ENCODE measurements at regions not wholly inside any gene's neighbourhood (a gene's known extent, or its start where the extent isn't known, plus 50 kb on each side); places are given as distances from the start of the nearest gene placed in this dataset.
"Not testable (repeated sequence)": the region's sequence is repeated elsewhere in the genome, so short reads cannot be mapped to it uniquely, and the experiment has no call there.

DNA sequence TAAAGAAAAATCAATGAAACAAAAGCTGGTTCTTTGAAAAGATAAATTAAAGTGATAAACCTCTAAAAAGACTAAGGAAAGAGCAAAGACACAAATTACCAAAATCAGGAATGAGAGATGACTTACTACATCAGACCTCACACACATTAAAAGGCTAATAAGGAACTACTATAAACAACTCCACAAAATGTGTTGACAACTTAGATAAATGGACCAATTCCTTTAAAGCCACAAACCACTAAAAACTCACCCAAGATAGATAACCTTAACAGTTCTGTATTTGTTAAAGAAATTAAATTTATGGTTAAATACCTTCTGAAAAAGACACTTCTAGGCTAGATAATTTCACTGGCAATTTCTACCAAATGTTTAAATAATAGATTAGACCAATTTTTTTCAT lies 170.4 kb downstream of the SMAD6 start:
- TF ChIP-seq, protein P1, sequence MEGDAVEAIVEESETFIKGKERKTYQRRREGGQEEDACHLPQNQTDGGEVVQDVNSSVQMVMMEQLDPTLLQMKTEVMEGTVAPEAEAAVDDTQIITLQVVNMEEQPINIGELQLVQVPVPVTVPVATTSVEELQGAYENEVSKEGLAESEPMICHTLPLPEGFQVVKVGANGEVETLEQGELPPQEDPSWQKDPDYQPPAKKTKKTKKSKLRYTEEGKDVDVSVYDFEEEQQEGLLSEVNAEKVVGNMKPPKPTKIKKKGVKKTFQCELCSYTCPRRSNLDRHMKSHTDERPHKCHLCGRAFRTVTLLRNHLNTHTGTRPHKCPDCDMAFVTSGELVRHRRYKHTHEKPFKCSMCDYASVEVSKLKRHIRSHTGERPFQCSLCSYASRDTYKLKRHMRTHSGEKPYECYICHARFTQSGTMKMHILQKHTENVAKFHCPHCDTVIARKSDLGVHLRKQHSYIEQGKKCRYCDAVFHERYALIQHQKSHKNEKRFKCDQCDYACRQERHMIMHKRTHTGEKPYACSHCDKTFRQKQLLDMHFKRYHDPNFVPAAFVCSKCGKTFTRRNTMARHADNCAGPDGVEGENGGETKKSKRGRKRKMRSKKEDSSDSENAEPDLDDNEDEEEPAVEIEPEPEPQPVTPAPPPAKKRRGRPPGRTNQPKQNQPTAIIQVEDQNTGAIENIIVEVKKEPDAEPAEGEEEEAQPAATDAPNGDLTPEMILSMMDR (IDR thresholded peaks at IDR 0.05; ENCODE audit: low read depth, low read length, missing control alignments) = no peak
- DNase-seq (ENCODE audit: low read depth) = no peak
- no peak overlapping the region for H3K4me3 ChIP-seq (ENCODE audit: low read depth, low read length)
- in situ Hi-C loops (cut with HindIII; ENCODE audit: low sequenced_read_pairs) = no loop called here

DNA sequence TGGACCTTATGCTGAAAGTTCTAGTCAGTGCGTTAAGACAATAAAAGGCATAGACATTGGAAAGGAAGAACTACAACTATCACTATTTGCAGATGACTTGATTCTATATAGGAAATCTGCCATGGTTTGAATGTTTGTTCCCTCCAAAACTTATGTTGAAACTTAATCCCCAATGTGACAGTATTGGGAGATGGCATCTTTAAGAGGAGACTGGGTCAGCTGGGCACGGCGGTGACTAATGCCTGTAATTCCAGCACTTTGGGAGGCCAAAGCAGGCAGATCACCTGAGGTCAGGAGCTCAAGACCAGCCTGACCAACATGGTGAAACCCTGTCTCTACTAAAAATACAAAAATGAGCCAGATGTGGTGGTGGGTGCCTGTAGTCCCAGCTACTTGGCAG lies 171.3 kb downstream of the SMAD6 start:
- DNase-seq (ENCODE audit: low read depth); H3K4me3 ChIP-seq (ENCODE audit: low read depth, low read length); in situ Hi-C loops (cut with HindIII; ENCODE audit: low sequenced_read_pairs): not testable (repeated sequence)

DNA sequence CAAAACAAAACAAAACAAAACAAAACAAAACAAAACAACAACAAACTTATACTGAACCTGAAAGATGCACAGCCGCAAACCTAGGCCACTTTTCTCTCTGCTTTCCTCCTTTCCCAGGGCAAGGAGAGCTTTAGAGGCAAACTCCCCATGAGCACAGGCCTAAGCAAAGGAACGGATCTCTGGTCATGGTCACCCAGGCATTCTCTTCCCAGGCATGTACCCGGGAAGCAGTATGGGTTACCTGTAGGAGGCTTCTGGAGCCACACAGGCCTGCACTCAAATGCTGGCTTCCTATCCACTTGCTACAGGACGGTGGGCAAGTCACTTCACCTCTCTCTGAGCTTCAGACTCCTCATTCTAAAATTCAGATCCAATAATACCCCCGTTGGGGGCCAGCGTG lies 171.8 kb downstream of the SMAD6 start:
- in situ Hi-C loops (cut with HindIII; ENCODE audit: low sequenced_read_pairs) = no loop called here
- DNase-seq (ENCODE audit: low read depth) = no peak
- TF ChIP-seq, protein P1 (IDR thresholded peaks at IDR 0.05; ENCODE audit: low read depth, low read length, missing control alignments) = no peak
- no peak overlapping the region for H3K4me3 ChIP-seq (ENCODE audit: low read depth, low read length)

DNA sequence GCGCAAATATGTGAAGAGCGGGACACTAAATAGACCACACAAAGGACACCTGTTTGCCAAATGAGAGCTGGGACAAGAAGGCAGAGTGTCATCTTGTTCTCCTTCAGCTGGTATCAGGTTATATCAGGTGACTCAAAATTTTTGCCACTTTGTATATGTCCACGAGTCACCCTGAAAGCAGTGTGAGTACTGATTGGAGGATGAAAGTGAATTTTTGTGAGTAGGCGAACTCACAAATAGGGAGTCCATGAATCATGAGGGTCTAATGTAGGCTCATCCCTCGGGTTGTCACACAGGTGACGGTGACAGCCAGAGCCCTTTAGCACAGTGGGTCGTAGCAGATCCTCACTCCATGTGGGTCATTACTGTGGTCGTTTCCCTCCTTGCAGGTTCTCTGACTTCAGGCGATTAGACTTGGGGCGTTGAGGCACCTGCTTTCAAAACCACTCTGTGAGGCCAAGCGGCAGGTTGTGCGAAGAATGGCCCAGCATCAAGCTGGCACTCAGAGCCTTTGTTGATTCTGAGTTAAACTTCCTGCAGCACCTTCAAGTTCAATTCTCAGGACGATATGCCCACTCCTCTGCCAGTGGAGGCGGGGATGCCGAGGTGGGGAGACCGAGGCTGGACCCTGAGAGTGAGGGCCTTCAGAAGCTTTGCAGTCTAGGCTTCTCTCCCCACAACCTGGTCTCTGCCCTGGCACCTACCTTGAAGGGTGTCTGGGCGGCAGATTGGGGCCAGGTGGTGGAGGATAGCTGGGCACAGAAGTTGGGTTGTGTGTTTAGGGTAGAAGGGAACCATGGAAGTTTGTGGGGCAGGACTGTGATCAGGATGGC lies 173.8 kb downstream of the SMAD6 start:
- in situ Hi-C loops (cut with HindIII; ENCODE audit: low sequenced_read_pairs) = no loop called here
- TF ChIP-seq, protein P1 (IDR thresholded peaks at IDR 0.05; ENCODE audit: low read depth, low read length, missing control alignments) = no peak

DNA sequence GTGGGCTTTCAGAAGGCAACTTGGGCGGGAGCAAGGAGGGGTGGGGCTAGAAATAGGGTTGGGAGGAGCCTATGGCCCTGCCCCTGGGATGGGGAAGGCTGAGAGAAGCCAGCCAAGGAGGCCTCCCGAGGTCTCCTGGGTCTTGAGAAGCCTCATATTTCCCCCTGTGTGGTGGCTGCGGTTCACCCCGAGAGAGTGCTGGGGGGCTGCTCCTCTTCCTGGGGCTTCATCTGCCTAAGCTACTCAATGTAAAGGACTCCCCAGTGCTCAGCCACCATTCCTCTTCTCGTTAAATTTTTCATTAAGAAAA lies 174.3 kb downstream of the SMAD6 start:
- in situ Hi-C loops (cut with HindIII; ENCODE audit: low sequenced_read_pairs) = no loop called here
- TF ChIP-seq, protein P1 (IDR thresholded peaks at IDR 0.05; ENCODE audit: low read depth, low read length, missing control alignments) = no peak
- no peak overlapping the region for H3K4me3 ChIP-seq (ENCODE audit: low read depth, low read length)
- DNase-seq (ENCODE audit: low read depth) = no peak

More for the DNA sequence above, 173.8 kb downstream of the SMAD6 start:
- no peak for DNase-seq (ENCODE audit: low read depth)
- H3K4me3 ChIP-seq (ENCODE audit: low read depth, low read length) = no peak overlapping the region

DNA sequence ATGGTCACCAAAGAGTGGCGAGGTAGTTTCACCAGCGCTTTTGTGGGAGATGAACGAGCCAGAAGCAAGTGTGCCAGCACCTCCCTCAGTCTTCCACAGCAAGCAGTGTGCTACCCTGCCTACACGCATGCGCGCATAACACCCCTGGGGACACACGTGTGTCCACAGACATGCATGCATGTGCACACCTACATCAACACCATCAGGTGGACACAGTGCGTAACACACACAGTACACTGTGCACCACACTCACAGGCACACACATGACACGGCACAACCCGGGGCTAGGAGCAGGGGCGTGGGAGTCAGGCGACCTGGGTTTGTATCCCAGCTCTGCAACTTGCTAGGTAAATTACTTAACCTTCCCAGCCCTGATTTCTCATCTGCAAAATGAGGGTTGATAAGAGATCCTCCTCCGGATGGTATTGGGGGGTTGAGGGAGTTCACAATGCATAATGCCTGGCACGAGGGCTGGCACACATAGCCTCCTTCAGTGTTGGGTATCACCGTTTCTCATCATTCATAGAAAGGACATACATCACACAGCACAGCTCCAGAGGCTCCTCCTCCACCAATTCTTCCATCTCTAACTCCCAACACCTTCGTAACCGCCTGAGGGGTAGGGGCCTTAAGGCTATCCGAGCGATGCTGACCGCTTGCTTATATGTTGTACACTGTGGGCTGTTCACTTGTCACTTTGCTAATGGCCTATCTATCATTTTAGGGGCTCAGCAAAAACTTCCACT lies 174.9 kb downstream of the SMAD6 start:
- TF ChIP-seq, protein P1 (IDR thresholded peaks at IDR 0.05; ENCODE audit: low read depth, low read length, missing control alignments) = no peak
- no peak for DNase-seq (ENCODE audit: low read depth)
- H3K4me3 ChIP-seq (ENCODE audit: low read depth, low read length) = no peak overlapping the region
- in situ Hi-C loops (cut with HindIII; ENCODE audit: low sequenced_read_pairs) = no loop called here

Data from astrocyte of the cerebellum (primary cell).